Body of pancreas (tissue), 4 donors: ENCODE measurements at regions not wholly inside any gene's neighbourhood (a gene's known extent, or its start where the extent isn't known, plus 50 kb on each side); places are given as distances from the start of the nearest gene placed in this dataset.

ENCODE experiments used
- ATAC-seq: fragments of 150-250 bp; one replicate; pipeline ENCODE4 v1.9.1; 2016
- DNase-seq, 4 donors: peaks; one replicate each; pipeline ENCODE4 v3.0.0-alpha.2; 2019
- H3K27ac ChIP-seq, 4 donors: fragments of 200-600 bp; sonication (generic); 1 replicate in 3 of 4; 2 replicates in 1 of 4; pipeline versions ENCODE4 v1.5.1 to v1.6.1; 2016 to 2019; ENCODE audit warnings: mild to moderate bottlenecking in 1 of 4, mixed read lengths in 1 of 4, moderate library complexity in 1 of 4
- H3K27me3 ChIP-seq, 2 donors: fragments of 200-600 bp; sonication (generic); one replicate each; pipeline ENCODE4 v1.6.0; 2016; ENCODE audit warnings: mild to moderate bottlenecking in 1 of 2
- H3K36me3 ChIP-seq, 2 donors: fragments of 200-600 bp; sonication (generic); replicated peaks in 1 of 2; 2 replicates each; pipeline ENCODE4 v1.5.1; 2016; ENCODE audit warnings: low read depth in 2 of 2; ENCODE audit not compliant: insufficient read depth in 1 of 2
- H3K4me1 ChIP-seq: fragments of 200-600 bp; sonication (generic); one replicate; pipeline ENCODE4 v1.6.0; 2016
- H3K4me3 ChIP-seq, 2 donors: fragments of 200-600 bp; sonication (generic); 1 replicate in 1 of 2; 2 replicates in 1 of 2; pipeline ENCODE4 v1.5.1; 2016 to 2019
- H3K9me3 ChIP-seq, 3 donors: fragments of 200-600 bp; sonication (generic); 1 replicate in 2 of 3; 2 replicates in 1 of 3; pipeline ENCODE4 v1.5.1; 2016
- CTCF ChIP-seq, 7 experiments: fragments of 450-650 bp in 4 of 7; fragments of 200-600 bp in 3 of 7; sonication (generic) in 3 of 7; IDR thresholded peaks; one replicate each; pipeline ENCODE4 v1.5.1; 2016 to 2019; ENCODE audit warnings: antibody characterized with exemption in 7 of 7
- POLR2A ChIP-seq, 3 donors: fragments of 450-650 bp; IDR thresholded peaks; one replicate each; pipeline ENCODE4 v1.6.1; 2016; ENCODE audit warnings: antibody characterized with exemption in 3 of 3, mild to moderate bottlenecking in 2 of 3
- WGBS, 2 donors: methylation state at CpG; one replicate each; pipeline ENCODE4 v1.1.5; 2017; 5-methylcytosine and 5-hydroxymethylcytosine counted together
- intact Hi-C: fragments of 100-400 bp; cut with DNase I; formaldehyde crosslinking; loops from one replicate; pipeline ENCODE4 v1.15.1; 2023

- no peaks in the 10 kb centered on the region for H3K9me3 ChIP-seq
- H3K4me3 ChIP-seq: no peak overlapping the region
- no peak overlapping the region for H3K27ac ChIP-seq
- TF ChIP-seq POLR2A (IDR thresholded peaks at IDR 0.05) (no peak), CTCF (IDR thresholded peaks at IDR 0.05) (no peak)
- DNase-seq (no peak), ATAC-seq (no peak)
- H3K4me1 ChIP-seq: no peaks in the 10 kb centered on the region
- WGBS, 2 donors: 49 to 52% methylated on average over 4 of the region's 4 CpGs
- H3K27me3 ChIP-seq: no peaks in the 10 kb centered on the region
- no peaks in the 10 kb centered on the region for H3K36me3 ChIP-seq
- intact Hi-C loops: no loop called here
Observed at GRCh38 chr1:14466006-14466405, 132.5 kb upstream of the KAZN start.

GRCh38 chr1:14467112-14467511 is 131.4 kb upstream of the KAZN start:
- intact Hi-C loops: no loop called here
- TF ChIP-seq CTCF (IDR thresholded peaks at IDR 0.05) (peak in 1 of 7 experiments; percentile 25), POLR2A (IDR thresholded peaks at IDR 0.05) (no peak)
- no peak overlapping the region for H3K27ac ChIP-seq

GRCh38 chr1:14468751-14469150 is 129.7 kb upstream of the KAZN start:
- intact Hi-C loops: no loop called here
- ATAC-seq (no peak), DNase-seq (no peak)
- Histone ChIP-seq H3K27ac (no peak overlapping the region), H3K9me3 (no peaks in the 10 kb centered on the region), H3K36me3 (no peaks in the 10 kb centered on the region), H3K27me3 (no peaks in the 10 kb centered on the region), H3K4me1 (no peaks in the 10 kb centered on the region), H3K4me3 (no peak overlapping the region)
- TF ChIP-seq POLR2A (IDR thresholded peaks at IDR 0.05) (no peak), CTCF (IDR thresholded peaks at IDR 0.05) (no peak)
- 89% methylated on average over 7 of the region's 7 CpGs for WGBS, 2 donors

More at GRCh38 chr1:14467112-14467511, 131.4 kb upstream of the KAZN start:
- no peak overlapping the region for H3K4me3 ChIP-seq
- H3K27me3 ChIP-seq: no peaks in the 10 kb centered on the region
- H3K36me3 ChIP-seq: no peaks in the 10 kb centered on the region
- no peaks in the 10 kb centered on the region for H3K4me1 ChIP-seq
- no peaks in the 10 kb centered on the region for H3K9me3 ChIP-seq
- no peak for DNase-seq
- ATAC-seq: no peak
- WGBS, 2 donors: 58 to 61% methylated on average over 1 of the region's 1 CpG

- Histone ChIP-seq H3K9me3 (no peaks in the 10 kb centered on the region), H3K36me3 (no peaks in the 10 kb centered on the region), H3K4me3 (no peak overlapping the region), H3K4me1 (no peaks in the 10 kb centered on the region), H3K27ac (no peak overlapping the region), H3K27me3 (no peaks in the 10 kb centered on the region)
- TF ChIP-seq POLR2A (IDR thresholded peaks at IDR 0.05): no peak
- TF ChIP-seq CTCF (IDR thresholded peaks at IDR 0.05): no peak
- intact Hi-C loops: no loop called here
- 68 to 73% methylated on average over 4 of the region's 4 CpGs for WGBS, 2 donors
- DNase-seq (no peak), ATAC-seq (no peak)
Observed at GRCh38 chr1:14470802-14471201, 127.7 kb upstream of the KAZN start.

GRCh38 chr1:14474856-14475255 is 123.6 kb upstream of the KAZN start:
- no peaks in the 10 kb centered on the region for H3K9me3 ChIP-seq
- no peaks in the 10 kb centered on the region for H3K27me3 ChIP-seq
- no peaks in the 10 kb centered on the region for H3K4me1 ChIP-seq
- no peaks in the 10 kb centered on the region for H3K36me3 ChIP-seq
- TF ChIP-seq CTCF (IDR thresholded peaks at IDR 0.05) (no peak), POLR2A (IDR thresholded peaks at IDR 0.05) (no peak)
- WGBS, 2 donors: 76 to 83% methylated on average over 1 of the region's 1 CpG
- intact Hi-C loops: no loop called here
- H3K4me3 ChIP-seq: no peak overlapping the region
- ATAC-seq: no peak
- H3K27ac ChIP-seq: no peak overlapping the region
- DNase-seq: no peak
